ENCODE measurements at regions not wholly inside any gene's neighbourhood (a gene's known extent, or its start where the extent isn't known, plus 50 kb on each side); places are given as distances from the start of the nearest gene placed in this dataset.

DNA sequence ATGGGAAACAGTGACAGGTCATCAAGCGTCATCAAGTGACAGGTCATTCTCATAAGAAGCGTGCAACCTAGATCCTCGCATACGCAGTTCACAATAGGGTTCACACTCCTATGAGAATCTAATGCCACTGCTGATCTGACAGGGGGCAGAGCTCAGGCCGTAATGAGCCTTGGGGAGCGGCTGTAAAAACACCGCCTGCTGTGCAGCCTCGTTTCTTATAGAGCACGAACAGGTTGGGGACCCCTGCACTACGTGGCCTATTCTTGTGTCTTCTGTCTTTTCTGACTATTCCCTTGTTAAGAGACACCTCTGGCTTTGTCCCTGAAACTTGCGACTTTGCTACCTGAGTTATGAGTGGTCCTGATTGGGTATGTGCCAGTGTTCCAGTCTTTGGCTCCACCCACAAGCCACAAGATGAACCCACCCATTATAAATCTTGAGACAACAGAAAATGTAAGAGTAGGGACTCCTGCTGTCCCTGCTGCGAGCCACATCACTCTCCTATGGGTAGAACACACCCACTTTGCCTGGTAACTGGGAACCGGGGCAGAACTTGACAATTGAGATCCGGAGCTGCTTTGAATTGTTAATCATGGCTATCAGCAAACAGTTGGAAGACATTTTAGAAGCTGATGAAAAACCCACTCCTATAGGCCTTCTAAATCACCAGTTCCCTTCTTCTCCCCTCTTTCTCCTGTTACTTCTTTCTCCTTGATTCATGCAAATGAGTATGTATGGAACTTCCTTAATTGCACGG is 55.8 kb upstream of the EXOC4 start:
- Mint-ChIP-seq H3K9me3 (no peaks in the 10 kb centered on the region), H3K4me3 (no peak overlapping the region), H3K27ac (no peak overlapping the region), H3K36me3 (no peaks in the 10 kb centered on the region), H3K4me1 (peaks cover 0 to 7% (median 2%) of the 10 kb centered on the region in 3 donors), H3K27me3 (peaks cover 8 to 21% of the 10 kb centered on the region in 2 donors)
- Histone ChIP-seq H3K27ac (ENCODE audit: low read depth, low read length) (no peak overlapping the region), H3K9me3 (ENCODE audit: low read length) (no peaks in the 10 kb centered on the region), H3K4me1 (ENCODE audit: insufficient read depth, low read length) (no peaks in the 10 kb centered on the region), H3K27me3 (ENCODE audit: insufficient read depth, low read length, poor library complexity, severe bottlenecking) (no peaks in the 10 kb centered on the region), H3K36me3 (ENCODE audit: insufficient read depth, low read length) (no peaks in the 10 kb centered on the region), H3K4me3 (ENCODE audit: low read length) (no peak overlapping the region)
- POLR2A ChIA-PET: no interaction called here
- CTCF ChIA-PET: no interaction called here
- DNase-seq: no peak

DNA sequence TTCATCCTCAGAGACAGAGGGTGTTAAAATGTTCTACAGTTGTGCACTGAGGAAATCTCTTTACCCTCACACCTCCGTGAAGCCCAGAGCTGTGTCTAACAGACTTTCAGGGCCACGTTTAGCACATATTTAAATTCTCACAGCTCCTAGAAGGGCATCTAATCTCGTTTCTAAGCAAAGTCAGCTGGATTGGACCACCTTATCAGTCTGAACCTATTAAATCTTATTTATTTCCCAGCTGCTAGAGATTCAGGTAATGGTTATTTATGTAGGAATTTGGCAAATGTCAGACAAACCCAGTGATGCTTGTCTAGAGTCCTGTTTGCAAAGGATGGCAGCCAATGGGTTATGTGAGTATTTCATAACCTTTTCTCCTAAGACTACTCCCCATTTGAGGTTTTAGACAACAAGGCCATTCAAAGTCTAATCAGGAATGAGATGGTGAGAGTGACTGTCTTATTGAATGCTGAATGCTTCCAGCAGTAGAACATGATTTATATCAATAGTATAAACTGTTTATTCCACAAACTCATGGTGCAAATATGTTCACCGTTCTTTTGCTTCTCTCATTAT is 54.8 kb upstream of the EXOC4 start:
- Mint-ChIP-seq H3K9me3 (no peaks in the 10 kb centered on the region), H3K4me1 (peaks cover 0 to 7% (median 2%) of the 10 kb centered on the region in 3 donors), H3K4me3 (no peak overlapping the region), H3K27ac (no peak overlapping the region), H3K36me3 (no peaks in the 10 kb centered on the region), H3K27me3 (peaks cover 8 to 21% of the 10 kb centered on the region in 2 donors)
- DNase-seq: no peak
- no peak overlapping the region for H3K4me3 ChIP-seq (ENCODE audit: low read length)
- H3K4me1 ChIP-seq (ENCODE audit: insufficient read depth, low read length): no peaks in the 10 kb centered on the region
- H3K36me3 ChIP-seq (ENCODE audit: insufficient read depth, low read length): no peaks in the 10 kb centered on the region
- H3K27ac ChIP-seq (ENCODE audit: low read depth, low read length): no peak overlapping the region
- H3K9me3 ChIP-seq (ENCODE audit: low read length): no peaks in the 10 kb centered on the region
- H3K27me3 ChIP-seq (ENCODE audit: insufficient read depth, low read length, poor library complexity, severe bottlenecking): no peaks in the 10 kb centered on the region
- CTCF ChIA-PET: no interaction called here
- POLR2A ChIA-PET: no interaction called here

DNA sequence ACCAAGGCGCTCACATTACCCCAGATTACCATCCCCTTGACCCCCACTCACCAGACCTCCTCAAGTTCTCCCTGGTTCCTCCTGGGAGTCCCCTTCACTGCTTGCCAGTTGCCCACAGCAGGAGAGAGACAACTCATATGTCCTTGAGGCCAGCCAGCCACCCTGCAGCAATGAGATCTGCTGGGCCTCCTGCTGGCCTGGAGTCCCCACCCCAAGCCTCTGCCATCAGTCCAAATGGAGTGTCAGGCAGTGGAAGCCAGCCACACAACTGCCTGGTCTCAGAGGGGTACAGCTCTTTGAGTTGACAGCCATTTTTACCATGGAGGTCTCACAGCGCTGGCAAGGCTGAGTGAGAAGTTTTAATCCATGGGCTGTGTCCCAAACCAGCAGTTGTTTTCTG is 53.0 kb upstream of the EXOC4 start:
- no peak overlapping the region for H3K27ac Mint-ChIP-seq
- ChIA-PET CTCF (no interaction called here), POLR2A (no interaction called here)
- no peaks in the 10 kb centered on the region for H3K27me3 ChIP-seq (ENCODE audit: insufficient read depth, low read length, poor library complexity, severe bottlenecking)
- H3K4me1 ChIP-seq (ENCODE audit: insufficient read depth, low read length): no peaks in the 10 kb centered on the region
- no peaks in the 10 kb centered on the region for H3K9me3 ChIP-seq (ENCODE audit: low read length)
- H3K9me3 Mint-ChIP-seq: no peaks in the 10 kb centered on the region
- peaks cover 10 to 15% of the 10 kb centered on the region in 2 donors for H3K27me3 Mint-ChIP-seq
- H3K4me3 ChIP-seq (ENCODE audit: low read length): no peak overlapping the region
- H3K36me3 Mint-ChIP-seq: no peaks in the 10 kb centered on the region
- no peak overlapping the region for H3K4me3 Mint-ChIP-seq
- no peaks in the 10 kb centered on the region for H3K36me3 ChIP-seq (ENCODE audit: insufficient read depth, low read length)
- no peak overlapping the region for H3K27ac ChIP-seq (ENCODE audit: low read depth, low read length)
- DNase-seq: no peak
- peaks cover 0 to 7% (median 2%) of the 10 kb centered on the region in 3 donors for H3K4me1 Mint-ChIP-seq

DNA sequence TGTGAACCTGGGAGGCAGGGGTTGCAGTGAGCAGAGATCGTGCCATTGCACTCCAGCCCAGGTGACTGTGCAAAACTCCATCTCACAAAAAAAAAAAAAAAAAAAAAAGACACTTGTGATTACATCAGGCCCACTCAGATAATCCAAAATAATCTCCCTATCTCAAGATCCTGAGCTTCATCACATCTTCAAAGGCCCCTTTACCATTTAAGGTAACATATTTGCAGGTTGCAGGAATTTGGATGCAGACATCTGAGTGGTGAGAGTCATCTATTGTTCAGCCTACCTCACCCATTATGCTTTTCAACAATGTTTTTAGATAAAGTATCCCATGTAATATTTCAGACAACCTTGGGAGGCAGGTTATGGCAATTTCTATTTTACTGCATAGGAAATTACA is 51.4 kb upstream of the EXOC4 start:
- Histone ChIP-seq H3K4me1 (ENCODE audit: insufficient read depth, low read length) (no peaks in the 10 kb centered on the region), H3K36me3 (ENCODE audit: insufficient read depth, low read length) (no peaks in the 10 kb centered on the region), H3K4me3 (ENCODE audit: low read length) (no peak overlapping the region), H3K9me3 (ENCODE audit: low read length) (no peaks in the 10 kb centered on the region), H3K27ac (ENCODE audit: low read depth, low read length) (no peak overlapping the region), H3K27me3 (ENCODE audit: insufficient read depth, low read length, poor library complexity, severe bottlenecking) (no peaks in the 10 kb centered on the region)
- peaks cover 0 to 1% (median 1%) of the 10 kb centered on the region in 3 donors for H3K36me3 Mint-ChIP-seq
- H3K4me1 Mint-ChIP-seq: peaks cover 0 to 7% (median 2%) of the 10 kb centered on the region in 3 donors
- H3K4me3 Mint-ChIP-seq: no peak overlapping the region
- no peak overlapping the region for H3K27ac Mint-ChIP-seq
- no peak for DNase-seq
- no peaks in the 10 kb centered on the region for H3K9me3 Mint-ChIP-seq
- peaks cover 10 to 17% of the 10 kb centered on the region in 2 donors for H3K27me3 Mint-ChIP-seq
- ChIA-PET CTCF (no interaction called here), POLR2A (no interaction called here)

DNA sequence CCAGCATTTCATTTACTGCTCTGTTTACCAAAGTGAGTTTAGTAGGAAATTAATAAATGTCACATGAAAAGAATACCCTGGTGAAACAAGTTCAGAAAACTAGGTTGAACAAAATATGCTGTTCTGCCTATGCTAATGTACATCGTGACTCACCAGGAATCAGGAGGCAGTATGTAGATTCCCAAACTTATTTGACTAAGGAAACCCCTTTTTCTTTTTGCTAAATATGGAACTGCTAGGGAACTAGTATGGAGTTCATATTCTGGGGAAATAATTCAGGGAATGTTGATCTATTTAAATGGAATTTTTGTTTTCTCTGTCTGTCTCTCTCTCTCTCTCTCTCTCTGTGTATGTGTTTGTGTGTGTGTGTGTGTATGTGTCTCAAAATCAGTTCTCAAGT is 49.9 kb upstream of the EXOC4 start:
- ChIA-PET POLR2A (no interaction called here), CTCF (no interaction called here)
- Mint-ChIP-seq H3K9me3 (peaks cover 0 to 2% (median 0%) of the 10 kb centered on the region in 5 donors), H3K4me3 (no peak overlapping the region), H3K27ac (no peak overlapping the region), H3K36me3 (peaks cover 0 to 3% (median 1%) of the 10 kb centered on the region in 3 donors), H3K27me3 (peaks cover 7 to 12% of the 10 kb centered on the region in 2 donors), H3K4me1 (no peaks in the 10 kb centered on the region)
- no peak for DNase-seq
- Histone ChIP-seq H3K27me3 (ENCODE audit: insufficient read depth, low read length, poor library complexity, severe bottlenecking) (no peaks in the 10 kb centered on the region), H3K9me3 (ENCODE audit: low read length) (no peaks in the 10 kb centered on the region), H3K36me3 (ENCODE audit: insufficient read depth, low read length) (no peaks in the 10 kb centered on the region), H3K27ac (ENCODE audit: low read depth, low read length) (no peak overlapping the region), H3K4me1 (ENCODE audit: insufficient read depth, low read length) (no peaks in the 10 kb centered on the region), H3K4me3 (ENCODE audit: low read length) (no peak overlapping the region)
